Ovary (tissue), 7 donors: ENCODE measurements at regions not wholly inside any gene's neighbourhood (a gene's known extent, or its start where the extent isn't known, plus 50 kb on each side); places are given as distances from the start of the nearest gene placed in this dataset.

ENCODE experiments used
- DNase-seq, 5 donors: peaks; one replicate each; pipeline ENCODE4 v3.0.0-alpha.2; 2019 to 2020
- H3K27ac ChIP-seq, 2 donors: fragments of 200-600 bp; one replicate each; pipeline versions ENCODE4 v1.5.1 to v1.8.0; 2019 to 2022
- H3K27me3 ChIP-seq: fragments of 200-600 bp; one replicate; pipeline ENCODE4 v1.8.0; 2022
- H3K36me3 ChIP-seq: fragments of 200-600 bp; sonication (generic); one replicate; pipeline ENCODE4 v1.5.1; 2019
- H3K4me1 ChIP-seq: one replicate; pipeline ENCODE4 v1.8.1; 2013; ENCODE audit warnings: mild to moderate bottlenecking, moderate library complexity; ENCODE audit not compliant: insufficient read depth
- H3K4me3 ChIP-seq: fragments of 200-600 bp; sonication (generic); one replicate; pipeline ENCODE4 v1.5.1; 2017
- H3K9me3 ChIP-seq, 2 donors: fragments of 200-600 bp in 1 of 2; sonication (generic) in 1 of 2; one replicate each; pipeline versions ENCODE4 v1.5.1 to v1.8.1; 2013 to 2019; ENCODE audit warnings: mild to moderate bottlenecking in 1 of 2, moderate library complexity in 1 of 2
- EP300 ChIP-seq: sonication (generic); formaldehyde crosslinking; IDR thresholded peaks from one replicate; pipeline ENCODE4 v1.6.1; 2017; ENCODE audit warnings: antibody characterized with exemption
- POLR2A ChIP-seq: fragments of 450-650 bp; IDR thresholded peaks from one replicate; pipeline ENCODE4 v1.6.1; 2017; ENCODE audit warnings: antibody characterized with exemption, mild to moderate bottlenecking, moderate library complexity
- WGBS, 3 donors: extraction: QIAGEN DNeasy Blood & Tissue Kit in 1 of 3; methylation state at CpG; one replicate each; pipeline versions ENCODE4 v1.1.5 to v1.1.7; 2013 to 2017; 5-methylcytosine and 5-hydroxymethylcytosine counted together
- intact Hi-C, 4 donors: fragments of 100-400 bp; cut with DNase I; formaldehyde crosslinking; loops; one replicate each; pipeline versions ENCODE4 v1.11.0 to v1.15.1; 2022 to 2023
- TF ChIP-seq, protein P1 (sequence below), 3 donors: fragments of 450-650 bp in 2 of 3; fragments of 200-600 bp in 1 of 3; IDR thresholded peaks; one replicate each; pipeline versions ENCODE4 v1.5.1 to v1.8.0; 2016 to 2022; ENCODE audit warnings: antibody characterized with exemption in 3 of 3, mild to moderate bottlenecking in 1 of 3
- donor health status: DM: no; HTN: no; CAD: no; lungs with moderate emphysema.
- donor health status: DM: no; HTN: no; CAD: no.
- donor health status: Bipolar disorder and iron deficiency.
- donor health status: DM: no; HTN: no; CAD: no.
- donor health status: DM: yes; HTN: yes; CAD: no.

DNA sequence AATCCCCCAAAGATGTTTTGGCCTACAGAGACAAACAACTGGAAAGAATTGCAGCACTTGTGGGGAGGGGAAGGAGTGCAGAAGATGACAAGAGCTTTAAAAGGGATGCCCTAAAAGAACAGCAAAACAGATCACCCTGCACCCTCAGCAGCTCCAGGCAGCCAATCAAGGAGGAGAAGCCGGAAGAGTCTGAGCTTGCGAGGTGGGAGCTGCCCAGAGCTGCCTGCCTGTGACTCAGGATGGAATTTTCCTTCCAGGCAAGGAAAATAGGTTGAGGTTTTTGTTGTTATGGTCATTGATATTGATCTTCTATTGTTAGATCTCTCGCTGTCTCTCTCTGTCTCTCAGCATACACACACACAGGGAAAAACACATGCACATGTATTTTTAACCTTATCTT, 70.3 kb upstream of the MAP1B start:
- WGBS, 3 donors: 21 to 26% (median 22%) methylated on average over 3 of the region's 3 CpGs

DNA sequence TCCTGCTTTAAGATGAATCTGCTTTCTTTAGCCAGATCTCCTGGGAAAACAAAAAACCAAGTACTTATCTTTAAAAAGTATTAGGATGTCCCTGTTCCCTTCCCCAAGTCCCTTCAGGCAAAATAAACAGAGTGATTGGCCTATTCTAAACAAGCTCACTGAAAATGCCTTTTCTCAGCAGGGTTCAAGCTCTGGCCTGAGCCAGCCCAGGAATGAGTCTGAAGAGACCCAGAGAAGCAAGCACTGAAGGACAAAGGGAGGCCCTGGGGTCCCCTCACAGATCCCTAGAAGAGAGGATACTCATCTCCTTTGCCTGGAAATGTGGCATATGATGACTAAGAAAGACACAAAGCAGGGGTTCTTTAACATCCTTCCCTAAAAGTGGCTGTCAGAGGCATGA, 66.8 kb upstream of the MAP1B start:
- DNase-seq: no peak
- no peak overlapping the region for H3K27ac ChIP-seq
- no peak overlapping the region for H3K4me3 ChIP-seq
- TF ChIP-seq EP300: no peak
- no peak for TF ChIP-seq POLR2A
- TF ChIP-seq, protein P1, sequence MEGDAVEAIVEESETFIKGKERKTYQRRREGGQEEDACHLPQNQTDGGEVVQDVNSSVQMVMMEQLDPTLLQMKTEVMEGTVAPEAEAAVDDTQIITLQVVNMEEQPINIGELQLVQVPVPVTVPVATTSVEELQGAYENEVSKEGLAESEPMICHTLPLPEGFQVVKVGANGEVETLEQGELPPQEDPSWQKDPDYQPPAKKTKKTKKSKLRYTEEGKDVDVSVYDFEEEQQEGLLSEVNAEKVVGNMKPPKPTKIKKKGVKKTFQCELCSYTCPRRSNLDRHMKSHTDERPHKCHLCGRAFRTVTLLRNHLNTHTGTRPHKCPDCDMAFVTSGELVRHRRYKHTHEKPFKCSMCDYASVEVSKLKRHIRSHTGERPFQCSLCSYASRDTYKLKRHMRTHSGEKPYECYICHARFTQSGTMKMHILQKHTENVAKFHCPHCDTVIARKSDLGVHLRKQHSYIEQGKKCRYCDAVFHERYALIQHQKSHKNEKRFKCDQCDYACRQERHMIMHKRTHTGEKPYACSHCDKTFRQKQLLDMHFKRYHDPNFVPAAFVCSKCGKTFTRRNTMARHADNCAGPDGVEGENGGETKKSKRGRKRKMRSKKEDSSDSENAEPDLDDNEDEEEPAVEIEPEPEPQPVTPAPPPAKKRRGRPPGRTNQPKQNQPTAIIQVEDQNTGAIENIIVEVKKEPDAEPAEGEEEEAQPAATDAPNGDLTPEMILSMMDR (IDR thresholded peaks at IDR 0.05): no peak
- no peaks in the 10 kb centered on the region for H3K36me3 ChIP-seq
- H3K9me3 ChIP-seq: no peaks in the 10 kb centered on the region
- H3K4me1 ChIP-seq: no peaks in the 10 kb centered on the region
- H3K27me3 ChIP-seq: no peaks in the 10 kb centered on the region
- intact Hi-C loops: no loop called here

More for the DNA sequence above, 70.3 kb upstream of the MAP1B start:
- H3K27me3 ChIP-seq: no peaks in the 10 kb centered on the region
- H3K27ac ChIP-seq: no peak overlapping the region
- H3K4me3 ChIP-seq: no peak overlapping the region
- H3K9me3 ChIP-seq: no peaks in the 10 kb centered on the region
- TF ChIP-seq, protein P1 (IDR thresholded peaks at IDR 0.05): no peak
- TF ChIP-seq POLR2A: no peak
- no peak for TF ChIP-seq EP300
- DNase-seq: no peak
- H3K36me3 ChIP-seq: no peaks in the 10 kb centered on the region
- intact Hi-C loops: no loop called here
- no peaks in the 10 kb centered on the region for H3K4me1 ChIP-seq

DNA sequence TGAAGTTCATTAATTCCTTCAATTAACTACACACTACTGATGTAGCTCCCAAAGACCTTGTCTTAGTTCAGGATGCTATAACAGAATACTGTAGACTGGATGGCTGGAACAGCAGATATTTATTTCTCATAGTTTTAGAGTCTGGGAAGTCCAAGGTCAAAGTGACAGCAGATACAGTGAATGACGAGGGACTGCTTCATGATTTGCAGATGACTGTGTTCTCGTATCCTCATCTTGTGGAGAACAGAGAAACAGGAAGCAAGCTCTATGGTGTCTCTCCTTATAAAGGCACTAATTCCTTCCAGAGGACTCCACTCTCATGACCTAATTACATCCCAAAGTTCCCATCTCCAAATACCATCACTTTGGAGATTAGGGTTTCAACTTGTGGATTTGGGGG, 65.6 kb upstream of the MAP1B start:
- WGBS, 3 donors: 30 to 40% (median 30%) methylated on average over 2 of the region's 2 CpGs
- Histone ChIP-seq H3K9me3 (no peaks in the 10 kb centered on the region), H3K27me3 (no peaks in the 10 kb centered on the region), H3K27ac (no peak overlapping the region), H3K4me1 (no peaks in the 10 kb centered on the region), H3K36me3 (no peaks in the 10 kb centered on the region), H3K4me3 (no peak overlapping the region)
- intact Hi-C loops: no loop called here
- no peak for TF ChIP-seq EP300
- no peak for TF ChIP-seq POLR2A
- TF ChIP-seq, protein P1 (IDR thresholded peaks at IDR 0.05): no peak
- no peak for DNase-seq

GRCh38 chr5:72042097-72042496, 65.2 kb upstream of the MAP1B start:
- no peak for DNase-seq
- Histone ChIP-seq H3K4me3 (no peak overlapping the region), H3K36me3 (no peaks in the 10 kb centered on the region), H3K4me1 (no peaks in the 10 kb centered on the region), H3K27me3 (no peaks in the 10 kb centered on the region), H3K27ac (no peak overlapping the region), H3K9me3 (no peaks in the 10 kb centered on the region)
- WGBS, 3 donors: 57 to 82% (median 77%) methylated on average over 1 of the region's 1 CpG
- intact Hi-C loops: no loop called here
- TF ChIP-seq EP300 (no peak), POLR2A (no peak)
- TF ChIP-seq, protein P1 (IDR thresholded peaks at IDR 0.05): no peak

- Histone ChIP-seq H3K4me3 (no peak overlapping the region), H3K36me3 (no peaks in the 10 kb centered on the region), H3K4me1 (no peaks in the 10 kb centered on the region), H3K27me3 (no peaks in the 10 kb centered on the region), H3K27ac (no peak overlapping the region), H3K9me3 (no peaks in the 10 kb centered on the region)
- WGBS, 3 donors: 22 to 33% (median 23%) methylated on average over 1 of the region's 1 CpG
- intact Hi-C loops: no loop called here
- TF ChIP-seq POLR2A (no peak), EP300 (no peak)
- TF ChIP-seq, protein P1 (IDR thresholded peaks at IDR 0.05): no peak
- no peak for DNase-seq
Measured at GRCh38 chr5:72045692-72046091, 61.6 kb upstream of the MAP1B start.
